GM23338 (cell line): ENCODE measurements at regions not wholly inside any gene's neighbourhood (a gene's known extent, or its start where the extent isn't known, plus 50 kb on each side); places are given as distances from the start of the nearest gene placed in this dataset.

Source experiments
- ATAC-seq: fragments of 200-7000 bp; cut with Tn5 transposase; 3 replicates; pipeline ENCODE4 v1.9.1; 2020
- DNase-seq: peaks from one replicate; pipeline ENCODE4 v3.0.0-alpha.2; 2015; ENCODE audit warnings: low spot score
- H2AFZ ChIP-seq: fragments of 200-600 bp; sonication (generic); 2 replicates; pipeline ENCODE4 v1.8.0; 2016; ENCODE audit warnings: antibody characterized with exemption, mild to moderate bottlenecking, moderate library complexity
- H3F3A ChIP-seq: fragments of 200-600 bp; sonication (generic); replicated peaks from 2 replicates; pipeline ENCODE4 v1.8.0; 2017; ENCODE audit warnings: antibody characterized with exemption, mixed run types, low read depth
- H3K27ac ChIP-seq: fragments of 200-600 bp; sonication (generic); 2 replicates; pipeline ENCODE4 v1.6.1; 2016; ENCODE audit warnings: low read depth
- H3K27me3 ChIP-seq: fragments of 200-600 bp; sonication (generic); 2 replicates; pipeline ENCODE4 v1.8.0; 2016; ENCODE audit warnings: mild to moderate bottlenecking, mixed run types, moderate library complexity; ENCODE audit not compliant: insufficient read depth
- H3K36me3 ChIP-seq: fragments of 200-600 bp; sonication (generic); 2 replicates; pipeline ENCODE4 v1.8.0; 2016; ENCODE audit warnings: mild to moderate bottlenecking; ENCODE audit not compliant: insufficient read depth
- H3K4me1 ChIP-seq: fragments of 200-600 bp; sonication (generic); 2 replicates; pipeline ENCODE4 v1.8.0; 2016; ENCODE audit warnings: mild to moderate bottlenecking, moderate library complexity; ENCODE audit not compliant: insufficient read depth
- H3K4me2 ChIP-seq: fragments of 200-600 bp; sonication (generic); 2 replicates; pipeline ENCODE4 v1.7.1; 2017; ENCODE audit warnings: mixed run types
- H3K4me3 ChIP-seq: fragments of 200-600 bp; sonication (generic); 2 replicates; pipeline ENCODE4 v1.6.1; 2016; ENCODE audit warnings: mixed run types
- H3K79me2 ChIP-seq: fragments of 200-600 bp; sonication (generic); replicated peaks from 2 replicates; pipeline ENCODE4 v1.8.0; 2017; ENCODE audit warnings: mild to moderate bottlenecking; ENCODE audit not compliant: insufficient read depth
- H3K9me2 ChIP-seq: fragments of 200-600 bp; sonication (generic); 2 replicates; pipeline ENCODE4 v1.8.0; 2017; ENCODE audit not compliant: insufficient read depth
- H4K20me1 ChIP-seq: fragments of 200-600 bp; sonication (generic); replicated peaks from 2 replicates; pipeline ENCODE4 v1.8.0; 2017; ENCODE audit warnings: mild to moderate bottlenecking; ENCODE audit not compliant: insufficient read depth
- H3K27ac Mint-ChIP-seq: 2 replicates; pipeline ENCODE4 v1.8.0; 2020; ENCODE audit warnings: inconsistent platforms, mild to moderate bottlenecking, moderate library complexity, mixed read lengths
- H3K27me3 Mint-ChIP-seq: 3 replicates; pipeline ENCODE4 v1.8.0; 2022; ENCODE audit warnings: low read depth, mild to moderate bottlenecking, moderate library complexity, mixed read lengths, inconsistent platforms; ENCODE audit not compliant: insufficient read depth, poor library complexity
- H3K36me3 Mint-ChIP-seq: 3 replicates; pipeline ENCODE4 v1.8.0; 2021; ENCODE audit warnings: low read depth, mild to moderate bottlenecking, inconsistent platforms, moderate library complexity, mixed read lengths
- H3K4me1 Mint-ChIP-seq: 3 replicates; pipeline ENCODE4 v1.8.0; 2020; ENCODE audit warnings: mild to moderate bottlenecking, inconsistent platforms, mixed read lengths
- H3K4me3 Mint-ChIP-seq: 3 replicates; pipeline ENCODE4 v1.8.0; 2021; ENCODE audit warnings: moderate library complexity, mild to moderate bottlenecking, inconsistent platforms, mixed read lengths
- H3K9me3 Mint-ChIP-seq: 3 replicates; pipeline ENCODE4 v1.8.0; 2020; ENCODE audit warnings: moderate library complexity, mild to moderate bottlenecking, inconsistent platforms, mixed read lengths
- EZH2 ChIP-seq: fragments of 200-600 bp; sonication (generic); IDR thresholded peaks from one replicate; pipeline ENCODE4 v1.8.0; 2017; ENCODE audit warnings: antibody characterized with exemption, mild to moderate bottlenecking, low read depth; ENCODE audit not compliant: unreplicated experiment
- EZH2phosphoT487 ChIP-seq: fragments of 200-600 bp; sonication (generic); IDR thresholded peaks from one replicate; pipeline ENCODE4 v1.8.1; 2018; ENCODE audit warnings: antibody characterized with exemption; ENCODE audit not compliant: unreplicated experiment
- POLR2AphosphoS5 ChIP-seq: IDR thresholded peaks from 2 replicates; pipeline ENCODE4 v1.6.1; 2016; ENCODE audit warnings: antibody characterized with exemption, low read depth
- ZNF462 ChIP-seq: fragments of 250-450 bp; sonication (Bioruptor Pico); IDR thresholded peaks from 2 replicates; pipeline ENCODE4 v1.5.0; 2020; ENCODE audit warnings: mild to moderate bottlenecking, moderate library complexity
- TF ChIP-seq, protein P1 (sequence below), 2 experiments: fragments of 200-600 bp in 1 of 2; sonication (generic) in 1 of 2; conservative IDR thresholded peaks; 2 replicates each; pipeline versions ENCODE4 v1.5.1 to v1.6.1; 2016 to 2017; ENCODE audit warnings: antibody characterized with exemption in 2 of 2, low read depth in 2 of 2, mild to moderate bottlenecking in 2 of 2, moderate library complexity in 1 of 2

DNA sequence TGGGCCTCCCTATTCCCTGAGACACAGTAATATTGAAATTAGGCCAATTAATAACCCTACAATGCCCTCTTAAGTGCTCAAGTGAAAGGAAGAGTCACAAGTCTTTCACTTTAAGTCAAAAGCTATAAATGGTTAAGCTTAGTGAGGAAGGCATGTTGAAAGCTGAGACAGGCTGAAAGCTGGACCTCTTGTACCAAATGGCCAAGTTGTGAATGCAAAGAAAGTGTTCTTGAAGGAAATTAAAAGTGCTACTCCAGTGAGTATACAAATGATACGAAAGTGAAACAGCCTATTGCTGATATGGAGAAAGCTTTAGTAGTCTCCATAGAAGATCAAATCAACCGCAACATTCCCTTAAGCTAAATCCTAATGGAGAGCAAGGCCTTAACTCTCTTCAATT lies 140.8 kb downstream of the PTCSC3 start (continued):
- TF ChIP-seq ZNF462 = no peak
- TF ChIP-seq, protein P1, sequence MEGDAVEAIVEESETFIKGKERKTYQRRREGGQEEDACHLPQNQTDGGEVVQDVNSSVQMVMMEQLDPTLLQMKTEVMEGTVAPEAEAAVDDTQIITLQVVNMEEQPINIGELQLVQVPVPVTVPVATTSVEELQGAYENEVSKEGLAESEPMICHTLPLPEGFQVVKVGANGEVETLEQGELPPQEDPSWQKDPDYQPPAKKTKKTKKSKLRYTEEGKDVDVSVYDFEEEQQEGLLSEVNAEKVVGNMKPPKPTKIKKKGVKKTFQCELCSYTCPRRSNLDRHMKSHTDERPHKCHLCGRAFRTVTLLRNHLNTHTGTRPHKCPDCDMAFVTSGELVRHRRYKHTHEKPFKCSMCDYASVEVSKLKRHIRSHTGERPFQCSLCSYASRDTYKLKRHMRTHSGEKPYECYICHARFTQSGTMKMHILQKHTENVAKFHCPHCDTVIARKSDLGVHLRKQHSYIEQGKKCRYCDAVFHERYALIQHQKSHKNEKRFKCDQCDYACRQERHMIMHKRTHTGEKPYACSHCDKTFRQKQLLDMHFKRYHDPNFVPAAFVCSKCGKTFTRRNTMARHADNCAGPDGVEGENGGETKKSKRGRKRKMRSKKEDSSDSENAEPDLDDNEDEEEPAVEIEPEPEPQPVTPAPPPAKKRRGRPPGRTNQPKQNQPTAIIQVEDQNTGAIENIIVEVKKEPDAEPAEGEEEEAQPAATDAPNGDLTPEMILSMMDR (conservative IDR thresholded peaks at IDR 0.05; ENCODE audit: low read depth in 2 of 2) = no peak

- Histone ChIP-seq H2AFZ (no peak overlapping the region), H3K27me3 (no peaks in the 10 kb centered on the region), H3K4me1 (no peaks in the 10 kb centered on the region), H3K27ac (no peak overlapping the region), H3F3A (no peaks in the 10 kb centered on the region), H3K4me3 (no peak overlapping the region), H3K4me2 (no peak overlapping the region), H3K79me2 (no peaks in the 10 kb centered on the region), H3K9me2 (no peaks in the 10 kb centered on the region), H4K20me1 (no peaks in the 10 kb centered on the region), H3K36me3 (no peaks in the 10 kb centered on the region)
- Mint-ChIP-seq H3K36me3 (no peaks in the 10 kb centered on the region), H3K4me3 (no peak overlapping the region), H3K4me1 (no peaks in the 10 kb centered on the region), H3K27ac (no peak overlapping the region), H3K9me3 (peaks cover 3% of the 10 kb centered on the region; the same call in 1 of the 3 replicates), H3K27me3 (no peaks in the 10 kb centered on the region)
- no peak for TF ChIP-seq EZH2
- no peak for TF ChIP-seq POLR2AphosphoS5
- TF ChIP-seq EZH2phosphoT487 = no peak
- no peak for ATAC-seq
- no peak for DNase-seq
Observed at GRCh38 chr14:36028665-36029064, 147.9 kb downstream of the PTCSC3 start.
